HG02759 (cell line): ENCODE measurements at regions not wholly inside any gene's neighbourhood (a gene's known extent, or its start where the extent isn't known, plus 50 kb on each side); places are given as distances from the start of the nearest gene placed in this dataset.
A peak's percentile ranks its signal among the peaks of the same experiment; 100 is the strongest.

Source experiments
- ATAC-seq: cut with Tn5 transposase; IDR thresholded peaks from one replicate; pipeline ENCODE4 v1.9.1; 2021; ENCODE audit warnings: mild to moderate bottlenecking, moderate library complexity; ENCODE audit not compliant: unreplicated experiment

- no peak for ATAC-seq
These were observed 326.7 kb upstream of the NCAM1 start for GRCh38 chr11:112634551-112634950.

- ATAC-seq = no peak
These were observed 326.1 kb upstream of the NCAM1 start for GRCh38 chr11:112634995-112635737.

GRCh38 chr11:112637076-112637475, 324.1 kb upstream of the NCAM1 start:
- no peak for ATAC-seq

- no peak for ATAC-seq
These were observed 323.3 kb upstream of the NCAM1 start for GRCh38 chr11:112637876-112638275.

- ATAC-seq = no peak
These were observed 321.8 kb upstream of the NCAM1 start for GRCh38 chr11:112639469-112639868.

- no peak for ATAC-seq
These were observed 317.8 kb upstream of the NCAM1 start for GRCh38 chr11:112643416-112643815.

- peak; percentile 73 for ATAC-seq
These were observed 316.6 kb upstream of the NCAM1 start for GRCh38 chr11:112644410-112645131.

- no peak for ATAC-seq
These were observed 311.4 kb upstream of the NCAM1 start for GRCh38 chr11:112649856-112650255.

- no peak for ATAC-seq
These were observed 310.7 kb upstream of the NCAM1 start for GRCh38 chr11:112650527-112650926.

- ATAC-seq = no peak
These were observed 309.8 kb upstream of the NCAM1 start for GRCh38 chr11:112651386-112651785.

GRCh38 chr11:112652786-112653390, 308.3 kb upstream of the NCAM1 start:
- ATAC-seq = no peak

GRCh38 chr11:112655371-112655770, 305.8 kb upstream of the NCAM1 start:
- no peak for ATAC-seq

GRCh38 chr11:112656772-112657428, 304.3 kb upstream of the NCAM1 start:
- ATAC-seq = no peak

- no peak for ATAC-seq
These were observed 302.8 kb upstream of the NCAM1 start for GRCh38 chr11:112658431-112658878.

- no peak for ATAC-seq
These were observed 300.1 kb upstream of the NCAM1 start for GRCh38 chr11:112661146-112661545.

GRCh38 chr11:112661571-112661970, 299.6 kb upstream of the NCAM1 start:
- no peak for ATAC-seq

- no peak for ATAC-seq
These were observed 298.7 kb upstream of the NCAM1 start for GRCh38 chr11:112662554-112662953.

- ATAC-seq = no peak
These were observed 297.1 kb upstream of the NCAM1 start for GRCh38 chr11:112663947-112664634.

GRCh38 chr11:112665291-112665690, 295.9 kb upstream of the NCAM1 start:
- ATAC-seq = no peak

GRCh38 chr11:112666253-112666652, 295.0 kb upstream of the NCAM1 start:
- no peak for ATAC-seq
